Uterus (tissue), 3 donors: ENCODE measurements at regions not wholly inside any gene's neighbourhood (a gene's known extent, or its start where the extent isn't known, plus 50 kb on each side); places are given as distances from the start of the nearest gene placed in this dataset.

Source experiments
- DNase-seq, 2 donors: peaks; one replicate each; pipeline ENCODE4 v3.0.0-alpha.2; 2019 to 2020
- H3K27ac ChIP-seq, 2 donors: fragments of 200-600 bp; sonication (generic); 1 replicate in 1 of 2; 2 replicates in 1 of 2; pipeline ENCODE4 v1.5.1; 2016 to 2018
- H3K27me3 ChIP-seq, 2 donors: fragments of 200-600 bp; sonication (generic); one replicate each; pipeline ENCODE4 v1.5.1; 2018 to 2019; ENCODE audit warnings: control low read depth in 1 of 2
- H3K36me3 ChIP-seq, 2 donors: fragments of 200-600 bp; sonication (generic); one replicate each; pipeline ENCODE4 v1.5.1; 2019; ENCODE audit warnings: control low read depth in 1 of 2
- H3K4me1 ChIP-seq, 2 donors: fragments of 200-600 bp; sonication (generic); one replicate each; pipeline ENCODE4 v1.5.1; 2018 to 2019; ENCODE audit warnings: control low read depth in 1 of 2
- H3K4me3 ChIP-seq, 2 donors: fragments of 200-600 bp; sonication (generic); 1 replicate in 1 of 2; 2 replicates in 1 of 2; pipeline ENCODE4 v1.5.1; 2018 to 2019; ENCODE audit warnings: mild to moderate bottlenecking in 1 of 2
- H3K9me3 ChIP-seq, 2 donors: fragments of 200-600 bp; sonication (generic); one replicate each; pipeline ENCODE4 v1.5.1; 2019; ENCODE audit warnings: control low read depth in 1 of 2
- POLR2A ChIP-seq, 2 donors: fragments of 450-650 bp; IDR thresholded peaks; one replicate each; pipeline ENCODE4 v1.6.1; 2016; ENCODE audit warnings: antibody characterized with exemption in 2 of 2, mild to moderate bottlenecking in 1 of 2, moderate library complexity in 1 of 2
- intact Hi-C: fragments of 100-400 bp; cut with DNase I; formaldehyde crosslinking; loops from one replicate; pipeline ENCODE4 v1.15.1; 2023; ENCODE audit warnings: low total_unique reads
- TF ChIP-seq, protein P1 (sequence below), 4 experiments: fragments of 200-600 bp in 2 of 4; fragments of 450-650 bp in 2 of 4; sonication (generic) in 2 of 4; IDR thresholded peaks; one replicate each; pipeline ENCODE4 v1.5.1; 2016 to 2019; ENCODE audit warnings: antibody characterized with exemption in 4 of 4, mild to moderate bottlenecking in 2 of 4, moderate library complexity in 1 of 4
- donor health status: DM: yes; HTN: yes; CAD: no.

DNA sequence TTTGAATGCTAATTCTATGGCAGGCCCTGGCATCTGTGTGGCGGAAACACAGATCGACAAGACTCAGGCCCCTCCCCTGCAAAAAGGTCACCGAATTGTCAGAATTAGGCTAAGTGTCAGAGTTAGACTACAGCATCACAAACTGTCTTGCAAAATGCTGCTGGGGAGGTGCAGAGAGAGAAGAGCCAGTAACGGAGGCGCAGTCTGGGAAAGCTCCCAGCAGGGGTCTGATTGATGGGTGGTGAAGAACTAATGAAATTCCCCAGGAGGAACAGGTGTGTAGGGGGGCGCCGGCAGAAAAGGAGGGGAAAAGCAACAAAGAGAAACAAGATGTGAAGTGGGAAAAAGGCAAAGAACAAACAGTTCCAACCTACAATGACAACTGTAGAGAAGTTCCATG lies 72.7 kb upstream of the TAMM41 start:
- no peak for TF ChIP-seq POLR2A (IDR thresholded peaks at IDR 0.05)
- TF ChIP-seq, protein P1, sequence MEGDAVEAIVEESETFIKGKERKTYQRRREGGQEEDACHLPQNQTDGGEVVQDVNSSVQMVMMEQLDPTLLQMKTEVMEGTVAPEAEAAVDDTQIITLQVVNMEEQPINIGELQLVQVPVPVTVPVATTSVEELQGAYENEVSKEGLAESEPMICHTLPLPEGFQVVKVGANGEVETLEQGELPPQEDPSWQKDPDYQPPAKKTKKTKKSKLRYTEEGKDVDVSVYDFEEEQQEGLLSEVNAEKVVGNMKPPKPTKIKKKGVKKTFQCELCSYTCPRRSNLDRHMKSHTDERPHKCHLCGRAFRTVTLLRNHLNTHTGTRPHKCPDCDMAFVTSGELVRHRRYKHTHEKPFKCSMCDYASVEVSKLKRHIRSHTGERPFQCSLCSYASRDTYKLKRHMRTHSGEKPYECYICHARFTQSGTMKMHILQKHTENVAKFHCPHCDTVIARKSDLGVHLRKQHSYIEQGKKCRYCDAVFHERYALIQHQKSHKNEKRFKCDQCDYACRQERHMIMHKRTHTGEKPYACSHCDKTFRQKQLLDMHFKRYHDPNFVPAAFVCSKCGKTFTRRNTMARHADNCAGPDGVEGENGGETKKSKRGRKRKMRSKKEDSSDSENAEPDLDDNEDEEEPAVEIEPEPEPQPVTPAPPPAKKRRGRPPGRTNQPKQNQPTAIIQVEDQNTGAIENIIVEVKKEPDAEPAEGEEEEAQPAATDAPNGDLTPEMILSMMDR (IDR thresholded peaks at IDR 0.05) = no peak
- H3K36me3 ChIP-seq = no peaks in the 10 kb centered on the region
- H3K4me3 ChIP-seq = no peak overlapping the region
- H3K4me1 ChIP-seq = no peaks in the 10 kb centered on the region
- no peak for DNase-seq
- H3K27me3 ChIP-seq = no peaks in the 10 kb centered on the region
- no peaks in the 10 kb centered on the region for H3K9me3 ChIP-seq
- no peak overlapping the region for H3K27ac ChIP-seq
- intact Hi-C loops = no loop called here

DNA sequence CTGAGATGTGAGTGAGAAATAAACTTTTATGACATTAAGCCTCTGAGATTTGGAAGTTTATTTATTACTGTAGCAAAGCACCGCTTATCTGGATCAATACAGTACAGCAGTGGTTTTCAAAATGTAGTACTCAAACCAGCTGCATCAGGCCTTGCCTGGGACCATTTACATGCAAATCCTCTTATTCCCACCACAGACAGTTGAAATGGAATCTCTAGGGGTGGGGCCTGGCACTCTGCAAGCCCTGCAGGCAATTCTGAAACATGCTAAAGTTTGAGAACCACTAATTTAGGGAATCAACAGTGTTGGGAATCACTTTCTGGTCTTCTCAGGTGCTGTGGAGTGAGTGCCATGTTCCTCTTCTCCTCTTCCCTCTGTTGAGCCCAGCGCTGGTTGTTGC lies 77.8 kb upstream of the TAMM41 start:
- no peaks in the 10 kb centered on the region for H3K36me3 ChIP-seq
- intact Hi-C loops = no loop called here
- H3K9me3 ChIP-seq = no peaks in the 10 kb centered on the region
- H3K4me3 ChIP-seq = no peak overlapping the region
- H3K27me3 ChIP-seq = no peaks in the 10 kb centered on the region
- DNase-seq = no peak
- no peaks in the 10 kb centered on the region for H3K4me1 ChIP-seq
- H3K27ac ChIP-seq = no peak overlapping the region
- TF ChIP-seq, protein P1 (IDR thresholded peaks at IDR 0.05) = no peak
- TF ChIP-seq POLR2A (IDR thresholded peaks at IDR 0.05) = no peak

DNA sequence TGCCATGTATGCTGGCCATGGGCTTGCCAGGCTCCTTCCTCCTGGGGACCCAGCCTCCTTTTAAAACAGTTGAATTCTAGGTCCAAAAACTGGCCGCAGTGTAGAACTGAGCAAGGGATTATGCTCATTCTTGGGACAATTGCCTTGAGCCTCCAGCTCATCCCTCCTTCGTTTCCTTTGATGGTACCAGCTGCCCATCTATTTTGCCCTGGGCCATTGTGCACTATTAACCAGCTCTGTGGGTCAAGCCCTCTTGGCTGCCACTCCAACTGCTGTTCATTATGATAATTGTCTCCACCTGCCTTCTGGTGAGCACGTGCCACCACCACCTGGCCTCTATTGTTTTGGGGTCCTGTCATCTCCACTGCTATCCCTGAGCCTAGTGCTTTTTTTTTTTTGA lies 75.8 kb upstream of the SYN2 start:
- TF ChIP-seq, protein P1 (IDR thresholded peaks at IDR 0.05) = no peak
- TF ChIP-seq POLR2A (IDR thresholded peaks at IDR 0.05) = no peak
- Histone ChIP-seq H3K27me3 (no peaks in the 10 kb centered on the region), H3K4me3 (no peak overlapping the region), H3K27ac (no peak overlapping the region), H3K4me1 (no peaks in the 10 kb centered on the region), H3K36me3 (no peaks in the 10 kb centered on the region), H3K9me3 (no peaks in the 10 kb centered on the region)
- intact Hi-C loops = no loop called here
- DNase-seq = no peak

DNA sequence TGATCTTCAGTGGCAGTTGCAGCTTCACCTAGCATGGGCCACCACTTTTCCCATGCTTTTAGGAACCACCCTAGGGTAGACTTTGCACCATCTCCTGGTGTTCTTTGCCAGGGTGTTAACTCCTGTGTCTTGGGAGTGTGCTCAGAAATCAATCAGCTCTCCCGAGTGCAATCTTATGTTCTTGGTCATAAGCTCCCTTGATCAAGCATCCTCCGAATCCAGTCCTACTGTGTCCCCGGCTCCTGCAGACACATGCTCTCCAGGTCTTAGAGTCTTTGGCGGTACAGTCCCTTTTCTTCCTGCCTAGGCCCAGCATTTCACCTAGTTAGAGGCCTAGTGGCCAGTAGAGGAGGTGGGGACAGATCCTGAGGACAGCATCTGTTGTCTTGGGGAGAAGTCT lies 74.7 kb upstream of the SYN2 start:
- Histone ChIP-seq H3K27me3 (no peaks in the 10 kb centered on the region), H3K36me3 (no peaks in the 10 kb centered on the region), H3K4me3 (no peak overlapping the region), H3K9me3 (no peaks in the 10 kb centered on the region), H3K4me1 (no peaks in the 10 kb centered on the region), H3K27ac (no peak overlapping the region)
- intact Hi-C loops = no loop called here
- DNase-seq = no peak
- no peak for TF ChIP-seq POLR2A (IDR thresholded peaks at IDR 0.05)
- TF ChIP-seq, protein P1 (IDR thresholded peaks at IDR 0.05) = no peak

DNA sequence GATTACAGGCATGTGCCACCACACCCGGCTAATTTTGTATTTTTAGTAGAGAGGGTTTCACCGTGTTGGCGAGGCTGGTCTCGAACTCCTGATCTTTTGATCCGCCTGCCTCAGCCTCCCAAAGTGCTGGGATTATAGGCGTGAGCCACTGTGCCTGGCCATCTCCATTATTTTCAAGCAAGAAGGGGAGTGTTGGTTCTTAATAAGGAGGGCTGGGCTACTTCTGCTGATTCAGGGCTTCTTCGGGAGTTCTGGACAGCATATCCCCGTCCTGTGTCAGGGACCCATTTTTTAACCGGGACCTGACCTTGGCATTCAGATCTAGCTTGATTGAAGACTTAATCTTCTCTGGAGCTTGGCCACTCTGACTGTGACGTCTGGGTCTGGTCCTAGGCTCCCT lies 74.1 kb upstream of the SYN2 start:
- intact Hi-C loops = no loop called here
- no peak for TF ChIP-seq POLR2A (IDR thresholded peaks at IDR 0.05)
- TF ChIP-seq, protein P1 (IDR thresholded peaks at IDR 0.05) = no peak
- Histone ChIP-seq H3K36me3 (no peaks in the 10 kb centered on the region), H3K27ac (no peak overlapping the region), H3K4me1 (no peaks in the 10 kb centered on the region), H3K4me3 (no peak overlapping the region), H3K9me3 (no peaks in the 10 kb centered on the region), H3K27me3 (no peaks in the 10 kb centered on the region)
- DNase-seq = no peak
